ENCODE measurements at regions not wholly inside any gene's neighbourhood (a gene's known extent, or its start where the extent isn't known, plus 50 kb on each side); places are given as distances from the start of the nearest gene placed in this dataset.

DNA sequence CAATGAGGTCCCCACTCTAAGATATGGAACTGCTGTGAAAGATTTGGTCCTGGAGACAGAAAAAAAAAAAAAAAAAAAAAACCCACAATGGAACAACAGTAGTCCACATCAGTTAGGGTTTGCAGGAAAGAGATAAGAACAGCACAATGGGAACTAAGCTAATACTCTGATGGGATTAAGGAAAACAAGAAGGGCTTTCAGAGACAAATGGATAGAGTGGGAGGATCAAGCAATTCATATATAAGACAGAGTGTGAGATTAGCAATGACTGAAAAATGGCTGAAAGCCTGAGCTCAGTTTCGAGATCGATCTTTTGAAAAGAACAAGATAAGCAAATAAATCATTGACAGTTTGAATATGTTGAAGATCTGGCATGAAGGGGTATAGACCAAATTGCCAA lies 188.4 kb upstream of the TRPC5 start:
- TF ChIP-seq, protein P1, sequence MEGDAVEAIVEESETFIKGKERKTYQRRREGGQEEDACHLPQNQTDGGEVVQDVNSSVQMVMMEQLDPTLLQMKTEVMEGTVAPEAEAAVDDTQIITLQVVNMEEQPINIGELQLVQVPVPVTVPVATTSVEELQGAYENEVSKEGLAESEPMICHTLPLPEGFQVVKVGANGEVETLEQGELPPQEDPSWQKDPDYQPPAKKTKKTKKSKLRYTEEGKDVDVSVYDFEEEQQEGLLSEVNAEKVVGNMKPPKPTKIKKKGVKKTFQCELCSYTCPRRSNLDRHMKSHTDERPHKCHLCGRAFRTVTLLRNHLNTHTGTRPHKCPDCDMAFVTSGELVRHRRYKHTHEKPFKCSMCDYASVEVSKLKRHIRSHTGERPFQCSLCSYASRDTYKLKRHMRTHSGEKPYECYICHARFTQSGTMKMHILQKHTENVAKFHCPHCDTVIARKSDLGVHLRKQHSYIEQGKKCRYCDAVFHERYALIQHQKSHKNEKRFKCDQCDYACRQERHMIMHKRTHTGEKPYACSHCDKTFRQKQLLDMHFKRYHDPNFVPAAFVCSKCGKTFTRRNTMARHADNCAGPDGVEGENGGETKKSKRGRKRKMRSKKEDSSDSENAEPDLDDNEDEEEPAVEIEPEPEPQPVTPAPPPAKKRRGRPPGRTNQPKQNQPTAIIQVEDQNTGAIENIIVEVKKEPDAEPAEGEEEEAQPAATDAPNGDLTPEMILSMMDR (IDR thresholded peaks at IDR 0.05) = no peak
- no peak for TF ChIP-seq POLR2A (IDR thresholded peaks at IDR 0.05)
